ENCODE measurements at regions not wholly inside any gene's neighbourhood (a gene's known extent, or its start where the extent isn't known, plus 50 kb on each side); places are given as distances from the start of the nearest gene placed in this dataset.

DNA sequence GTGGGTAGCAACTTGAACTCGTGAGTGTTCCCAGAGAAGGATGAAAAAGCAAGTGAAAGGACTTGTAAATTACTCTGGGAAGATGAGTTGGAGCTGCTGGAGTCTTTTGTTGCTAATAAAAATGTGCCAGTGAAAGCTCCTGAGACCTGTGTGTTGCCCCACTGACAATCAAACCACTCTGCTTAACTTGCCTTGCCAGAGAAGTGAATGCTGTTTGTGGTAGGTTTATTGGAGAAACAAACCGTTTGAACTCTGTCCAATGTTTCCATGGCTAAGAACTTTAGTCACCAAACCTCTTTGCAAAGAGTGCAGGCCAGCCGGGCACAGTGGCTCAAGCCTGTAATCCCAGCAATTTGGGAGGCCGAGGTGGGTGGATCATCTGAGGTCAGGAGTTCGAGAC, 586.9 kb downstream of the PCDH7 start:
- no peak for DNase-seq

- DNase-seq = no peak
Measured at GRCh38 chr4:31324814-31325213, 604.6 kb downstream of the PCDH7 start.

GRCh38 chr4:31325300-31325699, 605.1 kb downstream of the PCDH7 start:
- DNase-seq = no peak

- no peak for DNase-seq
Measured at GRCh38 chr4:31327031-31327430, 606.9 kb downstream of the PCDH7 start.

- DNase-seq = no peak
Measured at GRCh38 chr4:31328932-31329331, 608.8 kb downstream of the PCDH7 start.

- no peak for DNase-seq
Measured at GRCh38 chr4:31334086-31334910, 614.1 kb downstream of the PCDH7 start.

DNA sequence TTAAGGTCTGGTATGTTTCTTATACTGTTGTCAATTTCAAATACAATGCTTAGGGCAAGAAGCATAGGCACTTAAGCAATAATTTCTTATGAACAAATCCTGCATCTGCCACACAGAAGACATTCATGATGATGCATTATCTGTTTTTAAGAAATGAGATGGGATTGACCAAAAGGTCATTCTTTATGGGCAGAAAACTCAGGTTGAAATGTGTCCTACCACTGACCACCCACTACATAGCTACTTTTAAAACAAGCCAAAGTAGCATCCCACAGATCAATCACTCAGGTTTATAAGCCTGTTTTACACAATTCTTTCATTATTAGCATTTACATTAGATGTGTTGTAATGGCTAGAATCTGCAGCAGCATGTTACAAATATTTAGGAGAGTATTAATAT, 617.8 kb downstream of the PCDH7 start:
- no peak for DNase-seq

DNA sequence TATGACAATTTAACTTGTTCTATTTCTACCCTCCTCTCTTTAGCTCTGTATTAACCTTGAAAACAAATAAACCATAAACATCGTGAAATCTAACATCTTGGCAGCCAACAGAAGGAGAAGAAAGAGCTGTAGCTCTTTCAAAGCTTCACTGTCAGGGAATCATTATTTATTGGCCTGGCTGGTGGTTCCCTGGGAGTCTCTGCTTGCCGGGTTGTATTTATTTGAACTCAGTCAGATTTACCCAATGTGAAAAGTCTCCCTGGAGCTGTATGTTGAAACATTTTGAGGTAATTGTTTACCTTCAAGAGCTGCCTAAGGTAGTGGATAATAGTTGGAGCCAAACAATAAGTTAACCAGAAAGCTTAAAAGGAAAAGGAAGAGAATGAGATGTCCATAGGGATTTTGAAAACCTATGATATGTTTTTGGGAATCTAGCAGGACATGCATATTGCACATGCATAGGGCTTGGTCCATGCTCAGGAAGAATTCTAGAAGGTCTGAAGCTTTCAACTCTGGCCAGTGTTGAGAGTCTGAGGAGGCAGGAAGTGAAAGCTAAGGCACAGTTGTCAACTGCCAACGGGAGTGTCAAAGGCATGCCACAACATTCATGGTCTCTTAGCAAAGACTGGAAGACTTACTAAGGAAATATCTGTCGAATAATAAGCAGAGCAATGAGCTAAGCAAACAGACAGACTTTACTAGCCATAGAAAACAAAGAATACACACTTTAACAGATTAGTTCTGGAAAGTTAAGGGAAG, 621.6 kb downstream of the PCDH7 start:
- no peak for DNase-seq

DNA sequence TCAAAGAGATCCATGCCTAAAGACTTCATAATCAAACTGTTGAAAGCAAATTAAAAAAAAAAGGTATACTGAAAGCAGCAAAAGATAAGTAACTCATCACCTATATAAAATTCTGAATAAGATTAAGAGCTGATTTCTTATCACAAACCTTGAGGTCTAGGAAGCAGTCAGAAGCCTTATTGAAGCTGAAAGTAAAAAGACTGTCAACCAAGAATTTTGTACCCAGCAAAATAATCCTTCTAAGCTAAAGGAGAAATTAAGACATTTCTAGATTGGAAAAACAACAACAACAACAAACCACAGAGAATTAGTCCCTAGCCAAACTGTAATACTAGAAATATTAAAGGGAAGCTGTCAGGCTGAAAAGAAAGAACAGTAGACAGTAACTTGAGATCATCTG, 622.9 kb downstream of the PCDH7 start:
- no peak for DNase-seq

- no peak for DNase-seq
Measured at GRCh38 chr4:31349907-31350306, 629.7 kb downstream of the PCDH7 start.

DNA sequence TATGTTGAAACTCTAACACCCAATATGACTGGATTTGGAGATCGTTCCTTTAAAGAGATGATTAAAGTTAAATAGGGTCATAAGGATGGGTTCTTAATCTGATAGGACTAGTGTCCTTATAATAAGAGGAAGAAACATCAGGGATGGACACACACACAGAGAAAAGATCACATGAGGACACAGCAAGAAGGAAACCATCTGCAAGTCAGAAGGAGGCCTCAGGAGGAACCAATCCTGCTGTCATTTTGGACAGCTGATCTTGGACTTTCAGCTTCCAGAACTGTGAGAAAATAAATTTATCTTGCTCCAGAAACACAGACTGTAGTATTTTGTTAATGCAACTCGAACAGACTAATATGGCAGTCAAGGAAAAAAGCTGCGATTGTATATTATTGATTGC, 631.5 kb downstream of the PCDH7 start:
- DNase-seq = no peak

DNA sequence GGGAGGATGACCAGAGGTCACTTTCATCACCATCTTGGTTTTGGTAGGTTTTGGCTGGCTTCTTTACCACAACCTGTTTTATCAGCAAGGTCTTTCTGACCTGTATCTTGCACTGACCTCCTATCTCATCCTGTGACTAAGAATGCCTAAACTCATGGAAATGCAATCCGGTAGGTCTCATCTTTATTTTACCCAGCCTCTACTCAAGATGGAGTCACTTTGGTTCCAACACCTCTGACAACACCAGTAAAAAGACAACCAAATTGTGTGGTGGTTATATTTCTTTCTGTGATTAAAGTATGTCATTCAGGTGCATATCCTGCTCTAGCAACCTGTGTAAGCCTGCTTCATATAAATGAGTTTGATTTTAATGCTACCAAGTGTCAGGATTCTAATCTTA, 636.7 kb downstream of the PCDH7 start:
- no peak for DNase-seq

DNA sequence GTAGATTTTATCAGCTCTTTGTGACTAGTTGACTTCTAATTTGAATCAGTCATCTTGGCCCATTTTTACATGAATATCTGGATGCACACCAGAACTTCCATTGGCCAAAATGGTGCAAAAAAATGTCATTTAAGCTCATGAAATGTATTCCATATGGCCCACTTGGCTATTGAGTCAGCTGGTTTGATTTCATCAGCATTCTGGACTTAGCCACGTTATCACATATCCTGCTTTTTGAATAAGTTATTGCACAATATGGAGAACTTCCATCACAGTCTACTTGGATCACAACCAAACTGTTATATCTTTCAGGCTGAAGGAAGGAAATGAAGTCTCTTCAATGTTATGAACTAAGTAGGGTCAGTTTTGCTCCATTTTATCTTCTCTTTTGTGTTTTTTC, 640.6 kb downstream of the PCDH7 start:
- no peak for DNase-seq

GRCh38 chr4:31362756-31363155, 642.6 kb downstream of the PCDH7 start:
- no peak for DNase-seq

DNA sequence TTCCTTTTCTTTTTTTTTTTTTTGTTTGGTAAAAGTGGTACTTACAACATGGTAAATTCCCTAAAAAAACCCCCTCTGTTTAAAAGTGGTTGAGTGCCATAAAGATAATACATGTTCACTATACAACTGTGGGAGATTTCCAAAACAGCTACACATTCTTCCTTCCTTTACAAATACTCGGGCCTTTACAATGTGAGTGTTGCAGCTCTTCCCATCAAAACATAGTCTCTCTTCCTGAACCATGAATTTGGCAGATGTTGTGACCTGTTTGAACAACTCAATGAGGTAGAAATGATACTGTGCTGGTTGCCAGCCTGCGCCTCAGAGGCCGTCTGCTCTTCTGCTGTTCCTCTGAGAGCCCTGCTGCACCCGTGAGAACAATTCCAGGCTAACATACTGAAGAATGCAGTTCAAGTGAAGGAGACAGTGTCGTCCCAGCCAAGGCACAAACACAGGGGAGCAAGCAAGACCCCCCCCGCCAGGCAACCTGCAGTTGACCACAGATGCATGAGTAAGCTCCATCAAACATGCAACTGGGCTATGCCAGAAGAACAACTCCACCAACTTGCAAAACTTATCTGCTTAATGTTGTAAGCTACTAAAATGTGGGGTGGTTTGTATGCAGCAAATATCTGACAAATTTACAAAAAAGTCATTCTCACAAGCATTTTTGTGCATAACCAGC, 645.0 kb downstream of the PCDH7 start:
- DNase-seq = no peak

- no peak for DNase-seq
Measured at GRCh38 chr4:31366041-31366440, 645.9 kb downstream of the PCDH7 start.

DNA sequence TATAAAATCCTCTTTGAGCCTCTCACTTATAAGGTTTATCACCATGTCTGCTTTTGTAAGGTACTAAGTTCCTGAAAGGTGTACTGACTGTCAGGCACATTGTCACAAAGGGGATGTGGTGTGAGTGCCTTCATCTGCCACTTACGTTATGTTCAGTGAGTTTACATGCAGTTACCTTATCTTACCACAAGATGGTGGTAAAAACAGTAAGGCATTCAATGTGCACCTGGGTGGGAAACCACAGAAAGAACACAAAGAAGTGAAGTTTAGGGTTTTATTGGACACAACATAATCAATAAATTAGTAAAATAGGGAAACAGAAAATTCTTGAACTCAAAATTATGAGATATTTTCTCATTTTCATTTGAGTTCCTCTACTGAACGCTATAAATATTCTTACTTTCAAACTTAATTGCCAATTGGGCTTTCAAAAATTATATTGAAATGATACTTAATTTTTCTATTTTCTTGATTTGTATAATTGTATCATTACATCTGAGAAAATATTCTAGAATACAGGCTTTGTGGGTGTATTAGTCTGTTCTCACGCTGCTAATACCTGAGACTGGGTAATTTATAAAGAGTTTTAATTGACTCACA, 650.8 kb downstream of the PCDH7 start:
- DNase-seq = peak; percentile 49

DNA sequence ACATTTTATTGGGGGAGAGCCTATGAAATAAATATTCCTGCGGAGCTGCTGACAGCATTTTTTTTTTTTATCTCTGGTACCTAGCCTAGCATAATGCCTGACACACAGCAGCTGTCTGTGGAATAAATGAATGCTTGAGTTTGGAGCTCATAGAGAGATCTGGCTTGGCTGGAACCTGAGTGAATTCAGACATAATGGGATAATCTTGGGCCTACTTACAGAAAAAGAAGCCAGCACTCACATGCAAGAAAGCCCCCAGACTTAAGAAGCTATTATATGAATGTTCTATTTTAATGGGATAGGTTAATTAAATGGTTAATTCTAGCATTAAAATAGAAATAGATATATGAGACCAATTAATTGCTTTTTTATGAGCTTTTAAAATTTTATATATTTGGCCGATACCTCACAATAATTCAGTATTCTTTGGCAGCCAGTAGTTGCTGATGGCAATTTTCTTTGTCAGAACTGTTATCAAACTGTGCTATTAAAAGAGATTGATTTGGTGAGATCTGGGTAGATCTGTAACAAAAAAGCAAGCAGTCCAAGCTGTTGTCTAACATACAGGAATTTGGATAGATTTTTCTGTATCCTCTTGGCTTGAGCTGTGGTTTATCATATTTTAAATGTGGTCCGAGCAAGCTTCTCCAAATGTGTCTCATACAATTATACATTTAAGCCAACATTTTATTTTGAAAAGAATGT, 654.2 kb downstream of the PCDH7 start:
- DNase-seq = no peak

DNA sequence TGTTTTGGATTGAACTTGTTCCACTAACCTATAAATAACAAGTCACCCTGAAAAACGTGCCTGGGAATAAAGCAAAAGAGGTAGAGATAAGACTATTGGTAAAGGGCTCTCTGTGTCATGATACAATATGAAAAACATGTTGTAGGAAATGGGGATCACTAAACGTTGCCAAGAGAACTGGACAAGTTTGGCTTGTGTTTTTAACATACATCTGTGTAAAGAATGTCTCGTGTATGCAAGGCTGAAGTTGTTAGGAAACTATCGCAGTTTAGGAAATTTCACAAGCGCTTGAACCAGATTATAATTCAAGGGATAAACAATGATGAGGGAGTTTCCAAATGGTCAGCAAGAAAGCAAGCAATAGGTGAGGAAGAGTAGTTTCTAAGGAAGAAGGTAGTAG, 655.8 kb downstream of the PCDH7 start:
- no peak for DNase-seq

GRCh38 chr4:31379364-31379763, 659.2 kb downstream of the PCDH7 start:
- DNase-seq = no peak

- no peak for DNase-seq
Measured at GRCh38 chr4:31383767-31384166, 663.6 kb downstream of the PCDH7 start.

DNA sequence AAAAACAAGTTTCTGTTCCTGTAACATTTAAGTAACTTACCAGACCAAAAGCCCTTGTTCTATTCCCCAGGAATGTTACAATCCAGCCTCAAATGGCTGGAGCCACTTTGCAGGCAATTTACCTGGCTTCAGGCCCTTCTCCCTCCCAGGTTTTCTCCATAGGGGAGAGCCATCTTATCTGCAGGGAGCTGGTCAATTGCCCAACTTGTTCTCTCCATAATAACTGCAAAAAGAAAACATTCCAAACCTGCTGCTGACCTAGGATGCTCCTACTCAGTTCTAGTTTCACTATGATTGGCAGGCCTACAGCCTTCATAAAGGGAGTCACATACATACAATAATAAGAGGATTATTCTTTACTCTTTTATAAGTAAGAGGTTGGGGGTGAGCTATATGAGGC, 670.7 kb downstream of the PCDH7 start:
- no peak for DNase-seq

- no peak for DNase-seq
Measured at GRCh38 chr4:31391976-31392375, 671.8 kb downstream of the PCDH7 start.

All from activated CD4-positive, alpha-beta T cell treated with anti-CD3 and anti-CD28 coated beads, Interleukin-10, Interleukin-2, amounts not matched to agents 100 ng/mL and 50 ng/mL, durations not matched to agents 16 hours and 8 hours (primary cell).